ENCODE measurements at regions not wholly inside any gene's neighbourhood (a gene's known extent, or its start where the extent isn't known, plus 50 kb on each side); places are given as distances from the start of the nearest gene placed in this dataset.

- Histone ChIP-seq H3K9me3 (no peaks in the 10 kb centered on the region), H3K27ac (no peak overlapping the region), H3K4me3 (replicated peaks in 1 of 3) (no peak overlapping the region), H3K4me1 (peaks cover 5 to 6% of the 10 kb centered on the region in 2 donors), H3K36me3 (no peaks in the 10 kb centered on the region), H3K27me3 (no peaks in the 10 kb centered on the region)
- TF ChIP-seq POLR2A (IDR thresholded peaks at IDR 0.05), result no peak
- TF ChIP-seq, protein P1, sequence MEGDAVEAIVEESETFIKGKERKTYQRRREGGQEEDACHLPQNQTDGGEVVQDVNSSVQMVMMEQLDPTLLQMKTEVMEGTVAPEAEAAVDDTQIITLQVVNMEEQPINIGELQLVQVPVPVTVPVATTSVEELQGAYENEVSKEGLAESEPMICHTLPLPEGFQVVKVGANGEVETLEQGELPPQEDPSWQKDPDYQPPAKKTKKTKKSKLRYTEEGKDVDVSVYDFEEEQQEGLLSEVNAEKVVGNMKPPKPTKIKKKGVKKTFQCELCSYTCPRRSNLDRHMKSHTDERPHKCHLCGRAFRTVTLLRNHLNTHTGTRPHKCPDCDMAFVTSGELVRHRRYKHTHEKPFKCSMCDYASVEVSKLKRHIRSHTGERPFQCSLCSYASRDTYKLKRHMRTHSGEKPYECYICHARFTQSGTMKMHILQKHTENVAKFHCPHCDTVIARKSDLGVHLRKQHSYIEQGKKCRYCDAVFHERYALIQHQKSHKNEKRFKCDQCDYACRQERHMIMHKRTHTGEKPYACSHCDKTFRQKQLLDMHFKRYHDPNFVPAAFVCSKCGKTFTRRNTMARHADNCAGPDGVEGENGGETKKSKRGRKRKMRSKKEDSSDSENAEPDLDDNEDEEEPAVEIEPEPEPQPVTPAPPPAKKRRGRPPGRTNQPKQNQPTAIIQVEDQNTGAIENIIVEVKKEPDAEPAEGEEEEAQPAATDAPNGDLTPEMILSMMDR (IDR thresholded peaks at IDR 0.05), result no peak
- no peak for DNase-seq
- WGBS, 2 donors, result 75% methylated on average over 5 of the region's 5 CpGs
- intact Hi-C loops (cut with DNase I), result no loop called here
Observed at GRCh38 chr5:79878136-79878679, 112.9 kb downstream of the MTX3 start.

- intact Hi-C loops (cut with DNase I), result no loop called here
- H3K9me3 ChIP-seq, result no peaks in the 10 kb centered on the region
- TF ChIP-seq, protein P1 (IDR thresholded peaks at IDR 0.05), result no peak
- TF ChIP-seq POLR2A (IDR thresholded peaks at IDR 0.05), result no peak
- peaks cover 5 to 6% of the 10 kb centered on the region in 2 donors for H3K4me1 ChIP-seq
- H3K4me3 ChIP-seq (replicated peaks in 1 of 3), result no peak overlapping the region
- no peak overlapping the region for H3K27ac ChIP-seq
- no peaks in the 10 kb centered on the region for H3K36me3 ChIP-seq
- WGBS, 2 donors, result 30 to 38% methylated on average over 1 of the region's 1 CpG
- no peak for DNase-seq
- no peaks in the 10 kb centered on the region for H3K27me3 ChIP-seq
Observed at GRCh38 chr5:79876456-79876855, 114.6 kb downstream of the MTX3 start.

- TF ChIP-seq, protein P1 (IDR thresholded peaks at IDR 0.05), result no peak
- TF ChIP-seq POLR2A (IDR thresholded peaks at IDR 0.05), result no peak
- intact Hi-C loops (cut with DNase I), result no loop called here
- DNase-seq, result no peak
- no peaks in the 10 kb centered on the region for H3K36me3 ChIP-seq
- H3K9me3 ChIP-seq, result no peaks in the 10 kb centered on the region
- H3K4me3 ChIP-seq (replicated peaks in 1 of 3), result no peak overlapping the region
- WGBS, 2 donors, result 84 to 88% methylated on average over 10 of the region's 10 CpGs
- no peaks in the 10 kb centered on the region for H3K27me3 ChIP-seq
- H3K27ac ChIP-seq, result no peak overlapping the region
- H3K4me1 ChIP-seq, result peaks cover 5 to 6% of the 10 kb centered on the region in 2 donors
Observed at GRCh38 chr5:79875230-79875629, 115.8 kb downstream of the MTX3 start.

GRCh38 chr5:79873187-79873586 lies 117.9 kb downstream of the MTX3 start:
- no peak for DNase-seq
- Histone ChIP-seq H3K36me3 (no peaks in the 10 kb centered on the region), H3K4me3 (replicated peaks in 1 of 3) (no peak overlapping the region), H3K4me1 (peaks cover 5 to 6% of the 10 kb centered on the region in 2 donors), H3K27me3 (no peaks in the 10 kb centered on the region), H3K9me3 (no peaks in the 10 kb centered on the region), H3K27ac (no peak overlapping the region)
- TF ChIP-seq, protein P1 (IDR thresholded peaks at IDR 0.05), result no peak
- no peak for TF ChIP-seq POLR2A (IDR thresholded peaks at IDR 0.05)
- WGBS, 2 donors, result 83 to 89% methylated on average over 5 to 8 of the region's 8 CpGs
- intact Hi-C loops (cut with DNase I), result no loop called here

DNA sequence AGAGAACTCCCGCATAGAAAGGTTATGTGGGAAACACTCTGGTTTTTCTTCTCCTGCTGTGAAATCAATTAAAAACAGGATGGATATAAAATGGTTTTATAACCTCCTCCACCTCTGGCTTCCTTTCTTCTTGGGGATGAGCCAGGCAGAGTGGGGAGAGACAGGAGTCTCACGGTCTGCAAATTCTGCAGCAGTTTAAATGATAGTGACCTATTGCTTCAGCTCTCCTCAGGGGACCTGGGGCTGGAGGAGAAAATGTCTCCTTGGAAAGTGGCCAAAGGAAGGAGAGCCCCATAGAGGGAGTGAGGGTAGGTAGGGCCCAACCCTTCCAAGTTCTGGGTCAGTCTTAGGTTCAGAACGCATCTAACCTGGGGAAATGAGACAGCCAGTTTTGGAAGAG lies 118.8 kb downstream of the MTX3 start:
- Histone ChIP-seq H3K36me3 (no peaks in the 10 kb centered on the region), H3K27me3 (no peaks in the 10 kb centered on the region), H3K27ac (no peak overlapping the region), H3K4me3 (replicated peaks in 1 of 3) (no peak overlapping the region), H3K4me1 (peaks cover 5 to 6% of the 10 kb centered on the region in 2 donors), H3K9me3 (no peaks in the 10 kb centered on the region)
- WGBS, 2 donors, result 66 to 68% methylated on average over 3 of the region's 3 CpGs
- DNase-seq, result no peak
- intact Hi-C loops (cut with DNase I), result no loop called here
- no peak for TF ChIP-seq POLR2A (IDR thresholded peaks at IDR 0.05)
- TF ChIP-seq, protein P1 (IDR thresholded peaks at IDR 0.05), result no peak

All from thyroid gland (tissue), 4 donors.